ACC112 (cell line): ENCODE measurements at regions not wholly inside any gene's neighbourhood (a gene's known extent, or its start where the extent isn't known, plus 50 kb on each side); places are given as distances from the start of the nearest gene placed in this dataset.
"Not testable (repeated sequence)": the region's sequence is repeated elsewhere in the genome, so short reads cannot be mapped to it uniquely, and the experiment has no call there.

Source experiments
- H2AFZ ChIP-seq: fragments of 200-600 bp; sonication (generic); one replicate; pipeline ENCODE4 v1.6.0; 2017; ENCODE audit warnings: antibody characterized with exemption, low read length; ENCODE audit not compliant: unreplicated experiment
- H3K27ac ChIP-seq: fragments of 200-600 bp; sonication (generic); 2 replicates; pipeline ENCODE4 v1.5.1; 2014; ENCODE audit warnings: low read depth, mild to moderate bottlenecking, antibody characterized with exemption, low read length, moderate library complexity
- H3K27me3 ChIP-seq: fragments of 200-600 bp; sonication (generic); 2 replicates; pipeline ENCODE4 v1.6.1; 2014; ENCODE audit warnings: mild to moderate bottlenecking, antibody characterized with exemption, low read length, moderate library complexity, mixed read lengths; ENCODE audit not compliant: insufficient read depth
- H3K36me3 ChIP-seq: fragments of 200-600 bp; sonication (generic); 2 replicates; pipeline ENCODE4 v1.6.1; 2016; ENCODE audit warnings: mild to moderate bottlenecking, antibody characterized with exemption, low read length, moderate library complexity, mixed read lengths; ENCODE audit not compliant: insufficient read depth
- H3K4me1 ChIP-seq: fragments of 200-600 bp; sonication (generic); one replicate; pipeline ENCODE4 v1.6.1; 2016; ENCODE audit warnings: low read length, mixed read lengths; ENCODE audit not compliant: insufficient read depth, unreplicated experiment, control insufficient read depth
- H3K4me3 ChIP-seq: fragments of 200-600 bp; sonication (generic); 2 replicates; pipeline ENCODE4 v1.5.1; 2014; ENCODE audit warnings: mild to moderate bottlenecking, low read depth, low read length
- H3K79me2 ChIP-seq: fragments of 200-600 bp; sonication (generic); one replicate; pipeline ENCODE4 v1.6.0; 2016; ENCODE audit warnings: low read length; ENCODE audit not compliant: control insufficient read depth, unreplicated experiment, insufficient read depth

DNA sequence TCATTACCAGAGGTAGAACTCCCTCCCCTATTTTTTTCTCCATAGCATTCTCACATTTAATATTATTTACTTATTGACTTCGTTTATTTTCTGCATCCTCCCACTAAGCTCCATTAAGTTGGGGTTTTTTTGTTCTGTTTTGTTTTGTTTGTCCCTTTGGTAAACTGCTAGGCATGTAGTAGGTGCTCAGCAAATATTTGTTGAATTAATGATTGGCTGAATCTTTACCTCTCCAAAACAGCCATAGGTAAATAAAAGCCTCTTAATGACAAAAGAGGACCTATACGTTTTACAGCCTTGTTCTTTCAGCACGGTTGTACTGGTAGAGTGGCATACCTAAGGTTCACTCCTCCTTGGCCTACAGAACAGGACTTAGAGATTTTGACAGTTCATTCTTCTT lies 52.0 kb downstream of the PRORP start:
- Histone ChIP-seq H3K36me3 (peaks cover 8% of the 10 kb centered on the region; the same call in 1 of the 2 replicates), H3K27me3 (no peaks in the 10 kb centered on the region), H3K27ac (no peak overlapping the region), H2AFZ (no peak overlapping the region), H3K4me3 (no peak overlapping the region), H3K4me1 (no peaks in the 10 kb centered on the region), H3K79me2 (no peaks in the 10 kb centered on the region)

GRCh38 chr14:35180179-35180578 lies 57.8 kb downstream of the PRORP start:
- 0 out of 2 replicates have a peak, but pooled peaks cover 3% of the 10 kb centered on the region for H3K36me3 ChIP-seq
- no peaks in the 10 kb centered on the region for H3K27me3 ChIP-seq
- H3K4me3 ChIP-seq = no peak overlapping the region
- no peaks in the 10 kb centered on the region for H3K79me2 ChIP-seq
- no peaks in the 10 kb centered on the region for H3K4me1 ChIP-seq
- no peak overlapping the region for H3K27ac ChIP-seq
- H2AFZ ChIP-seq = no peak overlapping the region

GRCh38 chr14:35184891-35185290 lies 62.5 kb downstream of the PRORP start:
- H3K4me3 ChIP-seq, H3K27me3 ChIP-seq, H3K27ac ChIP-seq, H3K4me1 ChIP-seq, H3K79me2 ChIP-seq, H3K36me3 ChIP-seq, H2AFZ ChIP-seq: not testable (repeated sequence)

GRCh38 chr14:35189422-35189821 lies 67.1 kb downstream of the PRORP start:
- no peaks in the 10 kb centered on the region for H3K79me2 ChIP-seq
- peaks cover 5% of the 10 kb centered on the region for H3K4me1 ChIP-seq
- H3K27me3 ChIP-seq = no peaks in the 10 kb centered on the region
- H3K36me3 ChIP-seq = no peaks in the 10 kb centered on the region
- no peak overlapping the region for H3K4me3 ChIP-seq
- H3K27ac ChIP-seq = no peak overlapping the region
- H2AFZ ChIP-seq = no peak overlapping the region

DNA sequence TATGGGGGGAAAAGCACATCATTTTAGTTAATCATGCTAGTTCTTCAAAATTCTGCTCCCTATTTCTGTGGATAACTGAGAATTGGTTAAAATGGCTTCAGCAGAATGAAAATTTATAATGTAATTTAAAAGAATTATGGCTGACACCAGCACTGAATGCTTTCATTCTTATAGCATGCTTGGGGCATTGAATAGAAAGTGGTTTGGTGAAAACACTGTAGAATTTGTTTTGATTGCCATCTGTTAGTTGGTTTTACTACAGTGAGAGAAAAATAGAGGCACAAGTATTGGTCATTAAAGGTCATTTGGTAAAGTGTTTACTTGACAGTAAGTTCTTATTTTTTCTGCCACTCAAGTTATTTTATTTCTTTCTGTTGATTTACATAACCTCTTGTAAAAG lies 70.8 kb downstream of the PRORP start:
- Histone ChIP-seq H3K27me3 (no peaks in the 10 kb centered on the region), H3K4me3 (no peak overlapping the region), H3K27ac (no peak overlapping the region), H2AFZ (no peak overlapping the region), H3K79me2 (no peaks in the 10 kb centered on the region), H3K4me1 (peaks cover 28% of the 10 kb centered on the region), H3K36me3 (no peaks in the 10 kb centered on the region)

GRCh38 chr14:35194183-35194582 lies 71.8 kb downstream of the PRORP start:
- not testable (repeated sequence) for H3K27ac ChIP-seq, H2AFZ ChIP-seq, H3K27me3 ChIP-seq, H3K36me3 ChIP-seq, H3K4me3 ChIP-seq, H3K79me2 ChIP-seq
- peaks cover 29% of the 10 kb centered on the region for H3K4me1 ChIP-seq

DNA sequence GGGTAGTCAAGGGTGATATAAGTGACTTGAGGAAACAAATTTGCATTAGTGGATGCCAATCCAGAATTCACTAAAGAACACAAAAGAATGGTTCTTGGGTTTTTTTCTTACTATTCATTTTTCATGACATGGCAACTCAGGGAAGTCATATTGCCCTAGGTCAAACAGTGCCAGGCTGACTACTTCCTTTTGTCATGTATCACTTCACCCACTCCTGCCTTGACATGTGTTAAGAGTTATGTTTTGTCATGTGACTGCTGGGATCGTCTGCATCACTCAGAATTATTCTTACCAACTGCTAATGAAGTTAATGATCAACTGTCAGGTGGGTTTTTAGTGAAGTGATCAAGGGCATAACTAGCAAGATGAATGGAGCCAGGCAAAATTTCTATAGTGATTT lies 74.2 kb downstream of the PRORP start:
- peak overlapping the region; percentile 93 for H3K27ac ChIP-seq

DNA sequence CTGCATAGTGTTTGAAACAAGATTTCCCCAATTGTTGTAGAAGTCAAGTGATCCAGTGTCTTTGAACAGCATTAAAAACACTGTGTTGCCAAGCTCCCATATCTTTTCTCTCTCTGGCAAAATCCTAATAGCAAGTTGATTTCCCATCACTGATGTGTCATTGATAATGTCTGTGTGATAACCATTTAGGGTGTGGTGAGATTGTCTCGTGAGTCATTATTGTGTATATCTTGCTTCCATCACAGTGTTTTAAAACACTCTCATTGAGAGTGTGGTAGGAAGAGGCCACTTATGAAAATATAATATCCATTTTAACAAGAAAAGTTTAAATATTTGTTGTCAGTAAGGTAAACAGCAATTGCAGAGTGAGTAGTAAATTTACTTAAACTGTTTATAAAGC lies 74.7 kb downstream of the PRORP start:
- Histone ChIP-seq H2AFZ (no peak overlapping the region), H3K27ac (peak overlapping the region; percentile 93), H3K27me3 (no peaks in the 10 kb centered on the region), H3K4me3 (no peak overlapping the region), H3K79me2 (no peaks in the 10 kb centered on the region), H3K36me3 (peaks cover 5% of the 10 kb centered on the region; the same call in 1 of the 2 replicates), H3K4me1 (peaks cover 28% of the 10 kb centered on the region)

More for the DNA sequence above, 74.2 kb downstream of the PRORP start:
- no peaks in the 10 kb centered on the region for H3K27me3 ChIP-seq
- H3K4me1 ChIP-seq = peaks cover 29% of the 10 kb centered on the region
- no peak overlapping the region for H3K4me3 ChIP-seq
- no peaks in the 10 kb centered on the region for H3K79me2 ChIP-seq
- H3K36me3 ChIP-seq = peaks cover 5% of the 10 kb centered on the region; the same call in 1 of the 2 replicates
- H2AFZ ChIP-seq = no peak overlapping the region

DNA sequence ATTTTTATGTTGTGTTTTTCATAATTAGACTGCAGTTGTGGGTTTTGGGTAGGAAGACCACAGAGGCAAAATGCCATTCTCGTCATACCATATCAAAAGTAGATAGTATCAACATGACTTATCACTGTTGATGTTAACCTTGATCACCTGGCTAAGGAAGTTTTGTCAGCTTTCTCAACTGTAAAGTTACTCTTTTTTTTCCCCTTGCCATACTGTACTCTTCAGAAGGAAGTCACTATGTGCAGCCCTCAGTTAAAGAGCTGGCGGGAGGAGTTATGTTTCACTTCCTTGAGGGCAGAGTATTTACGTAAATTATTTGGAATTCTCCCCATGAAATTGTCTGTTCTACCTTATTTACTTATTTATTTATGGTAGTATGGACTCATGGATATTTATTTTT lies 78.7 kb downstream of the PRORP start:
- Histone ChIP-seq H3K79me2 (no peaks in the 10 kb centered on the region), H3K27me3 (no peaks in the 10 kb centered on the region), H2AFZ (no peak overlapping the region), H3K36me3 (peaks cover 5% of the 10 kb centered on the region; the same call in 1 of the 2 replicates), H3K4me3 (no peak overlapping the region), H3K4me1 (peaks cover 28% of the 10 kb centered on the region), H3K27ac (no peak overlapping the region)

GRCh38 chr14:35202195-35202594 lies 79.8 kb downstream of the PRORP start:
- H3K27ac ChIP-seq = no peak overlapping the region
- H3K4me3 ChIP-seq = no peak overlapping the region
- H3K27me3 ChIP-seq = no peaks in the 10 kb centered on the region
- peaks cover 17% of the 10 kb centered on the region for H3K4me1 ChIP-seq
- H3K36me3 ChIP-seq = peaks cover 5% of the 10 kb centered on the region; the same call in 1 of the 2 replicates
- H3K79me2 ChIP-seq = no peaks in the 10 kb centered on the region
- H2AFZ ChIP-seq = no peak overlapping the region

DNA sequence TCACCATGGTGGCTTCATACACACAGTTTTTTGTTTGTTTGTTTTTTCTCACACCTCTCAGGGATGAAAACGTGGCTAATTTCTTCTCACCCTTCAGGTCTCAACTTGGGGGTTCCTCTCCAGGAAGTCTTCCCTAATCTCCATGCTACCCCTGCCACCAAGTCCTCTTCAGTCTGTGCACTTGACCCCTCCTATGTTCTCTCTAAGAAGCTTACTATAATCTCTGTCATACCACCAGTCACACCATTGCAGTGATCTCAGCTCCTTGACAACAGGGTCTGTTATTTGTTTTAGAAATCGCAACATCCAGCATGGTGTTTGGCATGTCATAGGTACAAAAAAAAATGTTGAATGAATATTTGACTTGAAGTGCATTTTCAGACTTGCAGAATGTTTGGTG lies 83.4 kb downstream of the PRORP start:
- Histone ChIP-seq H3K4me1 (peaks cover 6% of the 10 kb centered on the region), H3K36me3 (peaks cover 4% of the 10 kb centered on the region; the same call in 1 of the 2 replicates), H3K79me2 (no peaks in the 10 kb centered on the region), H3K4me3 (no peak overlapping the region), H3K27me3 (no peaks in the 10 kb centered on the region), H2AFZ (no peak overlapping the region), H3K27ac (no peak overlapping the region)
